Inflammatory macrophage (primary cell): ENCODE measurements at regions not wholly inside any gene's neighbourhood (a gene's known extent, or its start where the extent isn't known, plus 50 kb on each side); places are given as distances from the start of the nearest gene placed in this dataset.
A peak's percentile ranks its signal among the peaks of the same experiment; 100 is the strongest.
"Not testable (repeated sequence)": the region's sequence is repeated elsewhere in the genome, so short reads cannot be mapped to it uniquely, and the experiment has no call there.

ENCODE experiments used
- DNase-seq, 2 donors: peaks; one replicate each; pipeline ENCODE4 v3.0.0-alpha.2; 2020 to 2022

- DNase-seq = no peak
Observed at GRCh38 chr13:76607866-76608265, 278.3 kb downstream of the KCTD12 start.

- peak in 1 of 2 donors; percentile 10 for DNase-seq
Observed at GRCh38 chr13:76600081-76600480, 286.1 kb downstream of the KCTD12 start.

- DNase-seq = no peak
Observed at GRCh38 chr13:76597868-76598267, 288.3 kb downstream of the KCTD12 start.

GRCh38 chr13:76596216-76596615 lies 290.0 kb downstream of the KCTD12 start:
- DNase-seq = no peak

GRCh38 chr13:76594435-76594834 lies 291.8 kb downstream of the KCTD12 start:
- DNase-seq = no peak

GRCh38 chr13:76586842-76587241 lies 299.4 kb downstream of the KCTD12 start:
- no peak for DNase-seq

GRCh38 chr13:76579701-76580100 lies 306.5 kb downstream of the KCTD12 start:
- DNase-seq = no peak

GRCh38 chr13:76575634-76576033 lies 310.6 kb downstream of the KCTD12 start:
- DNase-seq = not testable (repeated sequence)

GRCh38 chr13:76570510-76570971 lies 315.7 kb downstream of the KCTD12 start:
- DNase-seq = peak in 1 of 2 donors; percentile 9

GRCh38 chr13:76556627-76557026 lies 329.6 kb downstream of the KCTD12 start:
- DNase-seq = no peak

GRCh38 chr13:76552807-76553206 lies 333.4 kb downstream of the KCTD12 start:
- DNase-seq = no peak

- no peak for DNase-seq
Observed at GRCh38 chr13:76552041-76552772, 334.0 kb downstream of the KCTD12 start.

- no peak for DNase-seq
Observed at GRCh38 chr13:76542176-76542575, 344.0 kb downstream of the KCTD12 start.

GRCh38 chr13:76538004-76538403 lies 348.2 kb downstream of the KCTD12 start:
- no peak for DNase-seq

- no peak for DNase-seq
Observed at GRCh38 chr13:76533251-76533650, 353.0 kb downstream of the KCTD12 start.

- no peak for DNase-seq
Observed at GRCh38 chr13:76527041-76527440, 359.2 kb downstream of the KCTD12 start.

GRCh38 chr13:76523740-76524340 lies 362.4 kb downstream of the KCTD12 start:
- no peak for DNase-seq

GRCh38 chr13:76522083-76522755 lies 364.0 kb downstream of the KCTD12 start:
- DNase-seq = no peak

GRCh38 chr13:76519685-76520084 lies 366.5 kb downstream of the KCTD12 start:
- DNase-seq = no peak

- no peak for DNase-seq
Observed at GRCh38 chr13:76516586-76516985, 369.6 kb downstream of the KCTD12 start.

GRCh38 chr13:76516013-76516412 lies 370.2 kb downstream of the KCTD12 start:
- no peak for DNase-seq

GRCh38 chr13:76512721-76513145 lies 373.5 kb downstream of the KCTD12 start:
- no peak for DNase-seq

- DNase-seq = no peak
Observed at GRCh38 chr13:76505437-76505836, 380.8 kb downstream of the KCTD12 start.

- no peak for DNase-seq
Observed at GRCh38 chr13:76503766-76504165, 382.4 kb downstream of the KCTD12 start.
